HG03097 (cell line): ENCODE measurements at regions not wholly inside any gene's neighbourhood (a gene's known extent, or its start where the extent isn't known, plus 50 kb on each side); places are given as distances from the start of the nearest gene placed in this dataset.
"Not testable (repeated sequence)": the region's sequence is repeated elsewhere in the genome, so short reads cannot be mapped to it uniquely, and the experiment has no call there.

Experiments
- ATAC-seq: cut with Tn5 transposase; IDR thresholded peaks from one replicate; pipeline ENCODE4 v1.9.1; 2021; ENCODE audit not compliant: unreplicated experiment, low FRiP score

DNA sequence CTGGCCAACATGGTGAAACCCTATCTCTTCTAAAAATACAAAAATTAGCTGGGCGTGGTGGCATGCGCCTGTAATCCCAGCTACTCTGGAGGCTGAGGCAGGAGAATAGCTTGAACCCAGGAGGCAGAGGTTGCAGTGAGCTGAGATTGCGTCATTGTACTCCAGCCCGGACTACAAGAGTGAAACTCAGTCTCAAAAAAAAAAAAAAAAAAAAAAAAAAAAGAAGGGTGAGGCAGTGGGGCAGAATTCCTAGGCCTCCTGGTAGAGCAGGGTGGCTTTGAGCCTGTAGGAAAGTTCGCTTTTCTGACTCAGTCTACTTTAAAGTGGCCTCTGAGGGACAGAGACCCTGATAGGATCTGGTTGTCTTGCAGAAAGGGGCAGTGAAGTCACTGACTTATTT lies 60.8 kb upstream of the GTF3A start:
- ATAC-seq, result not testable (repeated sequence)

DNA sequence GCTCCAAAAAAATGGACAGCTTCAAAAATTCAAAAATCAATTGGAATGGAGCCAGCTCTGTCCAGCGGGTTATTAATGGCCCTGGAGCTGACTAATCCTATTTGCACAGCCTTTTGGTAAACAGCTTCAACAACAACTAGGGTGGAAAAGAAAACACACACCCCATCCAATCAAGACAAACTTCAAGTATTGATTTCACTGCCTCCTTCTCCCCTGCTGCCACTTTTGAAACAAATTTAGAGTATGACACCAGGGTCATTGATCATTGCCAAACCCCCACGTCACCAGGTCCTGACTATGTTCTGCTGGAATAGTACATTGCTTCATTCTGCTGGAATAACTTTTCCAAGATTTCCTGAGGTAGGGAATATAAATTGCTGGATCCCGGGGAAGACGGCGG lies 56.8 kb upstream of the GTF3A start:
- no peak for ATAC-seq

DNA sequence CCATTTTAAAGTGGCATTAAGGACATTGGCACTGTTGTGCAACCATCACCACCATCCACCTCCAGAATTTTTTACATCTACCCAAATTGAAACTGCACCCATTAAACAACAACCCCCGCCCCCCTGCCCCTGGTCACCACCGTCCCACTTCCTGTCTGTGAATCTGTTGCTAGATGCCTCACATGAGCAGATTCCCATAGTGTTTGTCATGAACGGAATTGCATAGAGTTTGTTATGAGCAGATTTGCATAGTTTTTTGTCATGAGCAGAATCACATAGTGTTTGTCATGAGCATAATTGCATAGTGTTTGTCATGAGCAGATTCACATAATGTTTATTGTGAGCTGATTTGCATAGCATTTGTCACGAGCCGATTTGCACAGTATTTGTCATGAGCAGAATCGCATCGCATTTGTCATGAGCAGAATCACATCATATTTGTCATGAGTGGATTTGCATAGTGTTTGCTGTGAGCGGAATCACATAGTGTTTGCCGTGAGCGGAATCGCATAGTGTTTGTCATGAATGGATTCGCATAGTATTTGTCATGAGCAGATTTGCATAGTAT lies 54.0 kb upstream of the GTF3A start:
- ATAC-seq, result no peak

DNA sequence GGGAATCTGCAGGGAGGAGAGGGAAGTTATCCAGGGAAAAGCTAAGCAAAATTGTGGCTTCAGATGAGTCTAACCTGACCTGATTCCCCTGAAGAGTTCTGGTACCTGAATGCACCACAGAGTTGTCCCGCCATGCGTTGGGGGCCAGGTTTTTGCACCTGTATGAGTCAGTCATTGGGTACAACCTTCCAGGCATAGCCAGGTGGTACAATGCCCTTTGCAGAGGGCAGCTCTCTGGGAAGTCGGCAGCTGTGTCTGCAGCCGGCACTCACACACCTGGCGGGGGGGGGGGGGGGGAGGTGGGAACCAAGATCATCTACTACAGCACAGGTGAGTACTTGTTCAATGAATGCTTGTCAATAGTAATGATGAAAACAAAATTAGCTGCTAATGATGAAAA lies 52.5 kb upstream of the GTF3A start:
- ATAC-seq, result no peak

DNA sequence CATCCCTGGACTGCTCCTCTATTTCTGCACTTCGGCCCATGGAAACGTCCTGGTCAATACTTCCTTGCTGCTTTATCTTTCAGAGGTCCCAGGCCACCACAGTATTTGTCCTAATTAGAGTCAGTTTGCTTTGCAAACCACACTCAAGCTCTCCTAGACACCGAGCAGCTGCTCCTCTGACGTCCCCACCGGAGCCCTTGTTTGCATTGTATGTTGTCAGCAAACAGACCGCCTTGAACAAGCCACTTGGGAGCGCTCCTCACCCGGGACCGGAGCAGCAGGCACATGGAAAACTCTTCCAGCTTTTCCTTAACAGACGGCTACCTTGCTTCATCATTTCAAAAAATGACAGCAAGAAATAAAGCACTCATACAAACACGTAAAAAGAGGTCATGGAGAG lies 51.5 kb upstream of the GTF3A start:
- ATAC-seq, result no peak

DNA sequence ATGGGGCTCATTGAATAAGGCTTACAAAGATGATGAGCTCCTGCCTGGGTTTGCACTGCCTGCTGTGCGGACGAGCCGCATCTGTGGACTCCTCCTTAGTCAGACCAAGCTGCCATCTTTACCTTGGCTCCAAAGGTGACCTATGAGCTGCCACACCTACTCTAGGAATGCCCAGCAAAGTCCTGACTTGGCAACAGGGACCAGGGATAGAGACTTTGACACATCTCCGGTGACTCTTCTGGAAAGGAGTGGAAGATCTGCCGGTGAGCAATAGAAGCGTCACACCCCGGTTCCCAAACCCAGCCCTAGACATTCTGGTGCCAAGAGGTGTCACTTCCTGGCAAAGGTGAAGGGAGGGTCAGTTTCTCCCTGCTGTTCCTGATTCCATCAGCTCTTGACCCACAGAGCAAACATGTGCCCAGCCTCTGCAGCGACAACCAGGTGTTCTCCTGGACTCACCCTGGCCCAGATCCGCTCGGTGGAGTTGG lies 50.2 kb upstream of the GTF3A start:
- no peak for ATAC-seq
